HepG2 (cell line): ENCODE measurements at regions not wholly inside any gene's neighbourhood (a gene's known extent, or its start where the extent isn't known, plus 50 kb on each side); places are given as distances from the start of the nearest gene placed in this dataset.
A peak's percentile ranks its signal among the peaks of the same experiment; 100 is the strongest.

Experiments
- AFF4 ChIP-seq: sonication (generic); formaldehyde crosslinking; IDR thresholded peaks from 2 replicates; pipeline ENCODE4 v1.4.0; 2020; ENCODE audit warnings: missing genetic modification reagents
- CEBPG ChIP-seq: IDR thresholded peaks from 2 replicates; pipeline ENCODE4 v1.6.1; 2016
- HDAC2 ChIP-seq: sonication (generic); formaldehyde crosslinking; IDR thresholded peaks from 2 replicates; pipeline ENCODE4 v1.4.0; 2020; ENCODE audit warnings: missing genetic modification reagents
- MIER3 ChIP-seq: IDR thresholded peaks from 2 replicates; pipeline ENCODE4 v1.6.1; 2016; ENCODE audit warnings: missing compliant biosample characterization, borderline replicate concordance
- NR2F6 ChIP-seq, 2 experiments: IDR thresholded peaks; 2 replicates each; pipeline ENCODE4 v1.6.1; 2016; ENCODE audit warnings: antibody characterized with exemption in 1 of 2, mild to moderate bottlenecking in 1 of 2
- PAXIP1 ChIP-seq: sonication (generic); formaldehyde crosslinking; conservative IDR thresholded peaks from 2 replicates; pipeline ENCODE4 v1.4.0; 2020; ENCODE audit warnings: mild to moderate bottlenecking, missing genetic modification reagents, moderate library complexity
- SAP130 ChIP-seq: IDR thresholded peaks from 2 replicates; pipeline ENCODE4 v1.6.1; 2016; ENCODE audit warnings: low read depth
- TBX2 ChIP-seq: sonication (generic); formaldehyde crosslinking; IDR thresholded peaks from 2 replicates; pipeline ENCODE4 v1.5.0; 2020; ENCODE audit warnings: missing genetic modification reagents, mild to moderate bottlenecking, borderline replicate concordance
- TMF1 ChIP-seq: sonication (generic); formaldehyde crosslinking; IDR thresholded peaks from 2 replicates; pipeline ENCODE4 v1.8.1; 2022; ENCODE audit warnings: low read depth, missing genetic modification reagents
- ZNF549 ChIP-seq: sonication (generic); formaldehyde crosslinking; IDR thresholded peaks from 2 replicates; pipeline ENCODE4 v1.5.0; 2020; ENCODE audit warnings: missing genetic modification reagents
- ZNF766 ChIP-seq: sonication (generic); formaldehyde crosslinking; IDR thresholded peaks from 2 replicates; pipeline ENCODE4 v1.5.0; 2020; ENCODE audit warnings: missing genetic modification reagents, borderline replicate concordance
- ZSCAN12 ChIP-seq: sonication (generic); formaldehyde crosslinking; IDR thresholded peaks from 2 replicates; pipeline ENCODE4 v1.9.0; 2021; ENCODE audit warnings: mild to moderate bottlenecking, missing genetic modification reagents

DNA sequence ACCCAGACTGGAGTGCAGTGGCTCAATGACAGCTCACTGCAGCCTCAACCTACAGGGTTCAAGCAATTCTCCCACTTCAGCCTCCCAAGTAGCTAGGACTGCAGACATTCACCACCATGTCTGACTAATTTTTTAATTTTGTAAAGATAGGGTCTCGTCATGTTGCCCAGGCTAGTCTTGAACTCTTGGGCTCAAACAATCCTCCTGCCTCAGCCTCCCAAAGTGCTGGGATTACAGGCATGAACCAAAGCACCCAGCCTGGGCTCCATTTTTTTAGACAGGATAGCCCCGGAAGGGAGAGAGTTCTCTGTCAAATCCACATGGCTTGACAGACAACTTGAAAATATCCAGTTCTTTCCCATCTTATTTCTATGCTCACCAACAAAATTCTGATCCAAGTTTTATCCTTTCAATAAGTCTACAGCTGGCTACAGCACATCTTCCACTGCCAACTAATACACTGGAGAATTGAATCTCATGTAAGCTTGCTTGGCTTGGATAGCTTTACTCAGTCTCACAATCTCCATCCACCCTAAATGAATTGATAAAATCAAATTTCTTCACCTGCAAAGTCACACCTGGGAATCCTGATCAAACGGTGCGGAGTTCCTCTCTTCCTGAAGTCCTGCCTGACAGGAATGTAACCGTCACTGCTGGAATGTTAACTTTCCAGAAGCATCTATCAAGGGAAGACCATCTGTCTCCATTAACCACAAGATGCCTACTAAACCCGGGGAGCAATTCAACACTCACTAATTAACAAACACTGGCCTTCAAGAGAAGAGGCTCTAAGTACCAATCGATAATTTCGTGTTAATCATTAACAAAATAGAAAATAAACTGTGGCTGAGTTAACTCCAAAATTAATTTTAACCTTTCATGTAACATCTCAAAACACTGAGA lies 239.7 kb upstream of the MKLN1 start (continued):
- TF ChIP-seq AFF4 (CRISPR knock-in tag) (0 out of 2 replicates have a peak, but pooled peaks have one; percentile 47), SAP130 (peak; percentile 78), ZNF549 (CRISPR knock-in tag) (no peak), PAXIP1 (peak; percentile 77), ZSCAN12 (no peak), TBX2 (CRISPR knock-in tag) (peak; percentile 90), CEBPG (CRISPR knock-in tag) (0 out of 2 replicates have a peak, but pooled peaks have one; percentile 38), HDAC2 (peak; percentile 52; the same call in 1 of the 2 replicates), TMF1 (CRISPR knock-in tag) (no peak), NR2F6 (IDR thresholded peaks at IDR 0.05) (peak; percentile 27), NR2F6 (CRISPR knock-in tag; IDR thresholded peaks at IDR 0.05) (no peak), MIER3 (CRISPR knock-in tag) (peak; percentile 56; the same call in 1 of the 2 replicates), ZNF766 (CRISPR knock-in tag) (0 out of 2 replicates have a peak, but pooled peaks have one; percentile 56)
